ENCODE measurements at regions not wholly inside any gene's neighbourhood (a gene's known extent, or its start where the extent isn't known, plus 50 kb on each side); places are given as distances from the start of the nearest gene placed in this dataset.

DNA sequence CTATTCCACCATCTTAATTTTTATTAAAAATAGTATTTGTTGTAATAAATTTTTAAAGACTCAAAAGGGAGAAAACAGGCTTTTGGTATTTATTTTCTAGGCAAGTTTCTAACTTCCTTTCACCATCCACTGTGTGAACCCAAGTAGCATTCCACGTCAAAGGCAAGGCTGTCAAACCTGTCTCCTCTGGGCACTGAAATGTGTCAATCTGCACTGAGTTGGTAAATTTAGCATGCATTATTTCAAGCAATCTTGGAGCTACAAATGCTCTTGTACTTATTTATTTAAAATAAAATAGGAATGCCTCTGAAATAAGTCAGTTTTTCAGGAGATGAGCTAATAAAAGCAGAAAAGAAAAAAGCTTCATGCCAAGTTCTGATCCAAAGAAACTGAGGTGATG is 130.9 kb upstream of the CNTNAP5 start:
- no peak overlapping the region for H3K4me2 ChIP-seq
- FAIRE-seq (no peak), DNase-seq (ENCODE audit: low read depth in 1 of 2, low spot score in 1 of 2) (no peak), ATAC-seq (no peak)
- no peak overlapping the region for H3K4me3 ChIP-seq
- TF ChIP-seq BHLHE40 (IDR thresholded peaks at IDR 0.05; ENCODE audit: low read depth, low read length), result no peak
- no peak for TF ChIP-seq SREBF2 (IDR thresholded peaks at IDR 0.05)
- TF ChIP-seq RCOR1 (IDR thresholded peaks at IDR 0.05; ENCODE audit: low read depth, low read length), result no peak
- TF ChIP-seq, protein P1, sequence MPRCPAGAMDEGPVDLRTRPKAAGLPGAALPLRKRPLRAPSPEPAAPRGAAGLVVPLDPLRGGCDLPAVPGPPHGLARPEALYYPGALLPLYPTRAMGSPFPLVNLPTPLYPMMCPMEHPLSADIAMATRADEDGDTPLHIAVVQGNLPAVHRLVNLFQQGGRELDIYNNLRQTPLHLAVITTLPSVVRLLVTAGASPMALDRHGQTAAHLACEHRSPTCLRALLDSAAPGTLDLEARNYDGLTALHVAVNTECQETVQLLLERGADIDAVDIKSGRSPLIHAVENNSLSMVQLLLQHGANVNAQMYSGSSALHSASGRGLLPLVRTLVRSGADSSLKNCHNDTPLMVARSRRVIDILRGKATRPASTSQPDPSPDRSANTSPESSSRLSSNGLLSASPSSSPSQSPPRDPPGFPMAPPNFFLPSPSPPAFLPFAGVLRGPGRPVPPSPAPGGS (IDR thresholded peaks at IDR 0.05), result no peak
- no peak for TF ChIP-seq NFE2L2 (conservative IDR thresholded peaks at IDR 0.05; ENCODE audit: low read length)
- TF ChIP-seq CHD2 (IDR thresholded peaks at IDR 0.05; ENCODE audit: low read length, partially characterized antibody), result no peak
- H3K9me3 ChIP-seq, result no peaks in the 10 kb centered on the region
- H3K4me1 ChIP-seq, result no peaks in the 10 kb centered on the region
- H3K27ac ChIP-seq, result no peak overlapping the region
- ChIA-PET POLR2A (no interaction called here), CTCF (no interaction called here)
- WGBS (ENCODE audit: missing lambda C conversion rate), result 0% methylated on average over 1 of the region's 1 CpG

DNA sequence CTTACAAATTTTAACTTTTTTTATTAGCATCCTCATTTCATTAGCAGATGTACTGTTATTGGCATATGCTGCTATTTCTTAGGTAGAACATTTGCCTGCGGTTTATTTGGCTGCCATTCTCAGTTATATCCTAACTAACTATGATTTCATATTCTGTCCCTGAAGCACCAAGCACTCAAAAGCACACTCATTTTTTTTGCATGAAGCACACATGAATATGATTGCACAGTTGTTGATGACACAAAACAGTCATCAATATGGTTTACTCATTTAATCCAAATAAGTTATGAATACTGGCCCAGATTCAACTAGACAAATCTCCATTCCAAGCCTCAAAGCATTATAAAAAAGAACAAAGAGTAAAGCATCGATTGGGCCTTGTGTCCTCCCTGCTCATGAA is 129.4 kb upstream of the CNTNAP5 start:
- ATAC-seq, result no peak
- ChIA-PET POLR2A (no interaction called here), CTCF (interaction anchor here (0.6 kb wide), 1 partner anchor 1307 kb away, joined by 3 read pairs; no protein-coding TSS in a partner anchor)
- Histone ChIP-seq H3K4me3 (no peak overlapping the region), H3K27ac (no peak overlapping the region), H3K4me2 (no peak overlapping the region), H3K4me1 (no peaks in the 10 kb centered on the region), H3K9me3 (no peaks in the 10 kb centered on the region)
- 4% methylated on average over 2 of the region's 2 CpGs for WGBS (ENCODE audit: missing lambda C conversion rate)
- FAIRE-seq, result no peak
- no peak for DNase-seq (ENCODE audit: low read depth in 1 of 2, low spot score in 1 of 2)
- no peak for TF ChIP-seq ZNF302 (CRISPR knock-in tag; IDR thresholded peaks at IDR 0.05)
- no peak for TF ChIP-seq TP53 (CRISPR knock-in tag; IDR thresholded peaks at IDR 0.05)
- no peak for TF ChIP-seq POLR2A (IDR thresholded peaks at IDR 0.05; ENCODE audit: low read length)
- no peak for TF ChIP-seq RNF2 (IDR thresholded peaks at IDR 0.05; ENCODE audit: borderline replicate concordance, low read depth)

DNA sequence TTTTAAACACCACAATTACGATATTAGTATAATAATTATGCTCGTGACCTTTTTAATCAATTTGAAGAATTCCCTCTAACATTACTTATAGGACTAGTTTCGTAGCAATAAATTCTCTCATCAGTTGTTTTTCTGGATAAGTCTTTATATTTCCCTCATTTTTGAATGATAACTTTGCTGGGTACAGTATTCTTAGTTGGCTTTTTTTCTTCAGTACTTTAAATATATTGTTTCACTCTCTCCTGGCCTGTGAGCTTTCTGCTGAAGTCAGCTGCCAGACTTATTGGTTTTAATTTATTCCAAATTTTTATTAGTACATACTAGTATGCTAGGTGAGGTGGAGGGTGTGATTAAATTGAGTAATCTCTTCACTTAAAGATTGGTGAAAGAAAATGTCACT is 123.8 kb upstream of the CNTNAP5 start:
- ChIA-PET CTCF (no interaction called here), POLR2A (no interaction called here)
- DNase-seq (ENCODE audit: low read depth in 1 of 2, low spot score in 1 of 2) (no peak), ATAC-seq (no peak), FAIRE-seq (no peak)
- H3K9me3 ChIP-seq, result peaks cover 6% of the 10 kb centered on the region; the same call in 2 of the 3 replicates
- H3K4me3 ChIP-seq, result no peak overlapping the region
- H3K4me1 ChIP-seq, result no peaks in the 10 kb centered on the region
- no peak overlapping the region for H3K27ac ChIP-seq
- no peak overlapping the region for H3K4me2 ChIP-seq
- 0% methylated on average over 3 of the region's 3 CpGs for WGBS (ENCODE audit: missing lambda C conversion rate)
- TF ChIP-seq CBX2 (IDR thresholded peaks at IDR 0.05; ENCODE audit: borderline replicate concordance, low read depth) (no peak), FOXS1 (CRISPR knock-in tag; IDR thresholded peaks at IDR 0.05) (no peak), HOXA7 (CRISPR knock-in tag; IDR thresholded peaks at IDR 0.05) (no peak), CEBPB (IDR thresholded peaks at IDR 0.05) (no peak), CHD2 (IDR thresholded peaks at IDR 0.05; ENCODE audit: low read length, partially characterized antibody) (no peak), NPAS2 (CRISPR knock-in tag; IDR thresholded peaks at IDR 0.05; ENCODE audit: borderline replicate concordance) (no peak), FOSB (CRISPR knock-in tag; IDR thresholded peaks at IDR 0.05) (no peak), KDM1A (IDR thresholded peaks at IDR 0.05; ENCODE audit: low read depth) (no peak), BHLHE40 (IDR thresholded peaks at IDR 0.05; ENCODE audit: low read depth, low read length) (no peak), PHF8 (IDR thresholded peaks at IDR 0.05; ENCODE audit: borderline replicate concordance, low read depth) (no peak), MAZ (IDR thresholded peaks at IDR 0.05; ENCODE audit: borderline replicate concordance, low read depth, low read length) (no peak), FOSL2 (IDR thresholded peaks at IDR 0.05) (no peak), FOSL2 (CRISPR knock-in tag; IDR thresholded peaks at IDR 0.05) (no peak)
- TF ChIP-seq, protein P2, sequence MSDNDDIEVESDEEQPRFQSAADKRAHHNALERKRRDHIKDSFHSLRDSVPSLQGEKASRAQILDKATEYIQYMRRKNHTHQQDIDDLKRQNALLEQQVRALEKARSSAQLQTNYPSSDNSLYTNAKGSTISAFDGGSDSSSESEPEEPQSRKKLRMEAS (IDR thresholded peaks at IDR 0.05), result no peak
- TF ChIP-seq, protein P3, sequence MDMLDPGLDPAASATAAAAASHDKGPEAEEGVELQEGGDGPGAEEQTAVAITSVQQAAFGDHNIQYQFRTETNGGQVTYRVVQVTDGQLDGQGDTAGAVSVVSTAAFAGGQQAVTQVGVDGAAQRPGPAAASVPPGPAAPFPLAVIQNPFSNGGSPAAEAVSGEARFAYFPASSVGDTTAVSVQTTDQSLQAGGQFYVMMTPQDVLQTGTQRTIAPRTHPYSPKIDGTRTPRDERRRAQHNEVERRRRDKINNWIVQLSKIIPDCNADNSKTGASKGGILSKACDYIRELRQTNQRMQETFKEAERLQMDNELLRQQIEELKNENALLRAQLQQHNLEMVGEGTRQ (IDR thresholded peaks at IDR 0.05), result no peak
- TF ChIP-seq, protein P4, sequence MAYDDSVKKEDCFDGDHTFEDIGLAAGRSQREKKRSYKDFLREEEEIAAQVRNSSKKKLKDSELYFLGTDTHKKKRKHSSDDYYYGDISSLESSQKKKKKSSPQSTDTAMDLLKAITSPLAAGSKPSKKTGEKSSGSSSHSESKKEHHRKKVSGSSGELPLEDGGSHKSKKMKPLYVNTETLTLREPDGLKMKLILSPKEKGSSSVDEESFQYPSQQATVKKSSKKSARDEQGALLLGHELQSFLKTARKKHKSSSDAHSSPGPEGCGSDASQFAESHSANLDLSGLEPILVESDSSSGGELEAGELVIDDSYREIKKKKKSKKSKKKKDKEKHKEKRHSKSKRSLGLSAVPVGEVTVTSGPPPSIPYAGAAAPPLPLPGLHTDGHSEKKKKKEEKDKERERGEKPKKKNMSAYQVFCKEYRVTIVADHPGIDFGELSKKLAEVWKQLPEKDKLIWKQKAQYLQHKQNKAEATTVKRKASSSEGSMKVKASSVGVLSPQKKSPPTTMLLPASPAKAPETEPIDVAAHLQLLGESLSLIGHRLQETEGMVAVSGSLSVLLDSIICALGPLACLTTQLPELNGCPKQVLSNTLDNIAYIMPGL (CRISPR knock-in tag; IDR thresholded peaks at IDR 0.05; ENCODE audit: borderline replicate concordance), result no peak
- TF ChIP-seq, protein P5, sequence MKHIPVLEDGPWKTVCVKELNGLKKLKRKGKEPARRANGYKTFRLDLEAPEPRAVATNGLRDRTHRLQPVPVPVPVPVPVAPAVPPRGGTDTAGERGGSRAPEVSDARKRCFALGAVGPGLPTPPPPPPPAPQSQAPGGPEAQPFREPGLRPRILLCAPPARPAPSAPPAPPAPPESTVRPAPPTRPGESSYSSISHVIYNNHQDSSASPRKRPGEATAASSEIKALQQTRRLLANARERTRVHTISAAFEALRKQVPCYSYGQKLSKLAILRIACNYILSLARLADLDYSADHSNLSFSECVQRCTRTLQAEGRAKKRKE (CRISPR knock-in tag; IDR thresholded peaks at IDR 0.05; ENCODE audit: low read depth), result no peak
